Endothelial cell (in vitro differentiated cells): ENCODE measurements at regions not wholly inside any gene's neighbourhood (a gene's known extent, or its start where the extent isn't known, plus 50 kb on each side); places are given as distances from the start of the nearest gene placed in this dataset.

Experiments used
- DNase-seq: peaks from one replicate; pipeline ENCODE4 v3.0.0; 2021; ENCODE audit warnings: low spot score
- H3K27ac Mint-ChIP-seq: one replicate; pipeline ENCODE4 v1.8.0; 2021; ENCODE audit warnings: mixed read lengths, inconsistent platforms; ENCODE audit not compliant: unreplicated experiment
- H3K27me3 Mint-ChIP-seq: one replicate; pipeline ENCODE4 v1.8.0; 2021; ENCODE audit warnings: mild to moderate bottlenecking, moderate library complexity, mixed read lengths, inconsistent platforms; ENCODE audit not compliant: unreplicated experiment
- H3K36me3 Mint-ChIP-seq: one replicate; pipeline ENCODE4 v1.8.0; 2021; ENCODE audit warnings: mild to moderate bottlenecking, low read depth, mixed read lengths, inconsistent platforms; ENCODE audit not compliant: unreplicated experiment
- H3K4me1 Mint-ChIP-seq: one replicate; pipeline ENCODE4 v1.8.0; 2021; ENCODE audit warnings: mild to moderate bottlenecking, mixed read lengths, inconsistent platforms; ENCODE audit not compliant: unreplicated experiment
- H3K4me3 Mint-ChIP-seq: one replicate; pipeline ENCODE4 v1.8.0; 2021; ENCODE audit warnings: mild to moderate bottlenecking, mixed read lengths, inconsistent platforms; ENCODE audit not compliant: unreplicated experiment
- H3K9me3 Mint-ChIP-seq: one replicate; pipeline ENCODE4 v1.8.0; 2021; ENCODE audit warnings: mixed read lengths, inconsistent platforms; ENCODE audit not compliant: unreplicated experiment
- CTCF ChIP-seq: fragments of 200-600 bp; sonication (generic); IDR thresholded peaks from one replicate; pipeline ENCODE4 v1.5.0; 2021; ENCODE audit warnings: antibody characterized with exemption; ENCODE audit not compliant: unreplicated experiment

GRCh38 chr2:104504331-104505073 lies 349.4 kb upstream of the POU3F3 start:
- Mint-ChIP-seq H3K27ac (no peak overlapping the region), H3K36me3 (no peaks in the 10 kb centered on the region), H3K4me1 (peaks cover 4% of the 10 kb centered on the region), H3K4me3 (no peak overlapping the region), H3K27me3 (peaks cover 2% of the 10 kb centered on the region), H3K9me3 (no peaks in the 10 kb centered on the region)
- no peak for DNase-seq
- no peak for TF ChIP-seq CTCF

DNA sequence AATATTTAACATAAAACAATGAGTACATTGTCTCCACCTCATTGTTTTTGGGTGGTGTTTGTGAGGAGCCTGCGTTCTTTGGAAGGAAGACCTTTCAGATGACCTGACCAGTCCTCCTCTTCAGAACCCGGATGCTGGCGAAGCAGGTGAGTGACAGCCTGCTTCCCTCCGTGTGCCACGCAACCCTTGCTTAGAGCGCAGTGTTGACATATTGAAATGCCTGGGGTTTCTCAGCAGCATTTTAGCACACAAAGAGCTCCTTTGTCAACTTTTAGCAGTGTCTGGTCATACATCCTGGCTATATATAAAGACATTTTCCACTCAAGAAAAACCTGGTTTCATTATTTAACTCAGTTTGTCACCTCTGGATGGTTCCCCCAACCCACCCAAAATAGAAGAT lies 335.7 kb upstream of the POU3F3 start:
- H3K4me3 Mint-ChIP-seq = no peak overlapping the region
- H3K36me3 Mint-ChIP-seq = no peaks in the 10 kb centered on the region
- no peaks in the 10 kb centered on the region for H3K4me1 Mint-ChIP-seq
- no peaks in the 10 kb centered on the region for H3K27me3 Mint-ChIP-seq
- no peak overlapping the region for H3K27ac Mint-ChIP-seq
- no peak for DNase-seq
- H3K9me3 Mint-ChIP-seq = no peaks in the 10 kb centered on the region
- no peak for TF ChIP-seq CTCF

GRCh38 chr2:104521247-104521646 lies 332.7 kb upstream of the POU3F3 start:
- no peaks in the 10 kb centered on the region for H3K4me1 Mint-ChIP-seq
- H3K9me3 Mint-ChIP-seq = no peaks in the 10 kb centered on the region
- DNase-seq = peak; percentile 20
- no peaks in the 10 kb centered on the region for H3K27me3 Mint-ChIP-seq
- no peak for TF ChIP-seq CTCF
- H3K27ac Mint-ChIP-seq = no peak overlapping the region
- H3K36me3 Mint-ChIP-seq = no peaks in the 10 kb centered on the region
- H3K4me3 Mint-ChIP-seq = no peak overlapping the region

DNA sequence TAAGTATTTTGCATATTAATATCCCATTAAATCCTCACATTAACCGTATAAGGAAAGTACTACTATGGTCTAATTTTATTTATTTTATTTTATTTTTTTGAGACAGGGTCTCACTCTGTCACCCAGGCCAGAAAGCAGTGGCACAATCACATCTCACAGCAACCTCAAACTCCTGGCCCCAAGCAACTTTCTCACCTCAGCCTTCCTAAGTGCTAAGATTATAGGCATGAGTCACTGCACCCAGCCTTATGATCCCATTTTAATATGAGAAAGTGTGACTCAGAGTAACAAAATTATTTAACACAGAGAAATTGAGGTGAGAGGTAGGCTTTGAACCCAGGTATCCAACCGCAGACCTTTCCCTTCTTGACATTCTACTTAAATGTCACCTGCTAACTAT lies 330.0 kb upstream of the POU3F3 start:
- no peak for TF ChIP-seq CTCF
- peaks cover 3% of the 10 kb centered on the region for H3K27me3 Mint-ChIP-seq
- no peak for DNase-seq
- no peaks in the 10 kb centered on the region for H3K36me3 Mint-ChIP-seq
- no peak overlapping the region for H3K4me3 Mint-ChIP-seq
- no peak overlapping the region for H3K27ac Mint-ChIP-seq
- no peaks in the 10 kb centered on the region for H3K4me1 Mint-ChIP-seq
- no peaks in the 10 kb centered on the region for H3K9me3 Mint-ChIP-seq

- no peak overlapping the region for H3K27ac Mint-ChIP-seq
- H3K27me3 Mint-ChIP-seq = peaks cover 5% of the 10 kb centered on the region
- no peaks in the 10 kb centered on the region for H3K36me3 Mint-ChIP-seq
- H3K4me1 Mint-ChIP-seq = no peaks in the 10 kb centered on the region
- no peak for DNase-seq
- H3K9me3 Mint-ChIP-seq = no peaks in the 10 kb centered on the region
- no peak overlapping the region for H3K4me3 Mint-ChIP-seq
- no peak for TF ChIP-seq CTCF
Measured at GRCh38 chr2:104528101-104528500, 325.8 kb upstream of the POU3F3 start.
